HG03108 (cell line): ENCODE measurements at regions not wholly inside any gene's neighbourhood (a gene's known extent, or its start where the extent isn't known, plus 50 kb on each side); places are given as distances from the start of the nearest gene placed in this dataset.

Source experiments
- ATAC-seq: cut with Tn5 transposase; IDR thresholded peaks from one replicate; pipeline ENCODE4 v1.9.1; 2021; ENCODE audit warnings: moderate library complexity; ENCODE audit not compliant: unreplicated experiment

- ATAC-seq = no peak
Observed at GRCh38 chr12:58819345-58819744, 101.0 kb downstream of the LRIG3 start.

GRCh38 chr12:58819985-58820384 lies 100.3 kb downstream of the LRIG3 start:
- ATAC-seq = no peak
